Fibroblast of skin of back (primary cell): ENCODE measurements at regions not wholly inside any gene's neighbourhood (a gene's known extent, or its start where the extent isn't known, plus 50 kb on each side); places are given as distances from the start of the nearest gene placed in this dataset.
"Not testable (repeated sequence)": the region's sequence is repeated elsewhere in the genome, so short reads cannot be mapped to it uniquely, and the experiment has no call there.

Source experiments
- DNase-seq: peaks from one replicate; pipeline ENCODE4 v3.0.0-alpha.2; 2013

DNA sequence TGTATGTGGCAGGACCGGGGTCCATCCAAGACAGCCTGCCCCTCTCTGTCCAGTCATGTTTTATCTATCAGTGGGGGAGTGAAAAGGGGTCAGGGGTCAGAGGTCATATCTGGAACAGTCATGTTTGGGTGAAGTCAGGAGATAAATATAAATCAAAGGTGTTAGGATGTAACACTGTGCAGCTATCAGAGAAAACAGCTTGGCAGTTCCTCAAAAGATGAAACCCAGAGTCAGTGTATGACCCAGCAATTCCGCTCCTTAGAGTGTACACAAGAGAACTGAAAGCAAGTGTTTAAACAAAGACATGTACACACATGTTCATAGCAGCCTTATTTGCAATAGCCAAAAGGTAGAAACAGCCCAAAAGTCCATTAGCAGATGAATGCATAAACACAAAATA is 361.3 kb downstream of the FOXL1 start:
- DNase-seq, result no peak

DNA sequence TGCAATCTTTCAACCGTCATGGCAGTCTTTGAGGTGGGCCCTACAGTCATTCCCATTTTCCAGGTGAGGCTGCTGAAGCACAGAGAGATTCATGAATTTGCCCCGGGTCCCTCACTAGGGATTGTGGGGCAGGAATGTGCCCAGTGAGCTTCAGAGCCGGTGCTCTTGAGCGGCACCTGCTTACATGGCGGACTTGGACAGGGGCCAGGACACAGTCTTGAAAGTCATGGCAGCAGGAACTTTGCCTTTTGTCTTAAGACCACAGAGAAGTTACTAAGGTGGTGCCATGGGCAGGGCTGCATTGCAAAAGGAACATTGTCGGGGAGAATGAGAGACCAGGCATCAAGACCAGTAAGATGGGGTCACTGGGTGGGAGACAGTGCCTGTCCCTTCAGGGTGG is 363.4 kb downstream of the FOXL1 start:
- no peak for DNase-seq

DNA sequence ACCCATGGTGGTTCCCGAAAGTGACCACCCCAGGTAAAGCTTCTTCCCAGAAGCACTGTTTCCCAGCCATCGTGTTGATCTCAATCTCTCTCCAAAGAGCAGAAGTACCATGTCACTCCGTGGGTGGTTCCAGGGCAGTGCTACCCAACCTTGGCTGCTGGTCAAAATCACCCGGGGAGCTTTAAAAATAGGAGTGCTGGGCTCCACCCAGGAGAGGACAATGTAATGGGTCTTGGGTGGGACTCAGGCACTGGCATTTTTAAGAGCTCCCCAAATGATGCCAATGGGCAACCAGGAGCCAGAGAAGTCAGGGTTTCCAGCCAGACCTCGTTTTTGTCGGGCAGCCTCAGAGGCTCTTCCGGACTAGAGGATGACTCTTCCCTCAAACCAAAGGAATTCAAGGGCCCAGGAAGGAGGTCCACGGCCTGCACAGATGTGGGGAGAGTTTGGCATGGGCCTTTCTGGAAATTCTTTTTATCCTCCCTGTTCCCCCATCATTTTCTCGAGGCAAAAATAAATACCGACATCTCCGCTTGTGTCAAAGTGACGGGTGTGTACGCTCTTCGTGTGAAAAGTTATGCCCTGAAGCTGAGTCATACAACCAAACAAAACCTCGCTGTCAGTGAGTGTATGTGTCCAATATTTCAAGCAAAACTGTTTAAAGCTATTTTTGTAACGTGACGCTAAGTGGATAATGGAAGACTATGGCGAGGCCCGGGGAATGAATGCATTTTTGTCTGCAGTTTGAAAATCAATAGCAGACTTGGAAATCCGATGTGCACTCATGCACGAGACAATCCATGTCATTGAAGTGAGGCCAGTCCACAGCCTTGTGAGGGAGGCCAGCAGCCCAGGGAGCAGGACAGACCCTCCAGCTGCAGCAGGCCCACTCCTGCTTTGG is 364.1 kb downstream of the FOXL1 start:
- DNase-seq, result peak; percentile 96

DNA sequence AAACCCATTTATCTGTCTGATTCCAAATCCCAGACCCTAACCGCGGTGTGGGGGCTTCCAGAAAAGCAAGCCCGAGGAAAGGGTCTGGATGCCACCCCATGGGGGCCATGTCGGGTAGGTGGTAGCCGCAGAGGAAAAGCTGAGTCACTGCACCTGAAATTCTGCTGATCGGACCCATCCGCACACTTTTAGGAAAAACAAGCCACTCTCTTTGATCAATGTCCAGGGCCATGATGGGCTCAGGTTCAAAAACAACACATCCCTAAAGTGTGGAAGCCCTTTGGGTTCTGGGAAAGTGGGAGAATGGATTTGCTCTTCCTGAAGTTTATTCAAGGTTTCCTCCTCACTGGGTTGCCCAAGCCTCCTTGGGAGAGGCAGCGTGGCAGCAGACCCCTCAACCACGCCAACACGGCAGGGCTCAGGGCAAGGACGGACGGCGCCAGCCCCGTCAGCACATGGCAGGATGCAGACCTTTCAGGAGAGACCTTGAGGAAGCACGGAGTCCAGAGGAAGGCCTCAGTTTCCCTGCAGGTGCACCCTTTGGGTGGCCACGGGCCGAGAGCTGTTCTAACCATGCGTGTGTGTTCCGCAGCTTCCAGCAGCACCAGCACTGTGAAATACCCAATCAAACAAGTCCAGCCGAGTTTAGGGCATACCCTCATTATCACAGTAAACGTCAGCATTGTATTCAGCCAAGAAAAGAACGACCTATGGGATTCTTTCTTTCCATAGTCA is 367.0 kb downstream of the FOXL1 start:
- no peak for DNase-seq

DNA sequence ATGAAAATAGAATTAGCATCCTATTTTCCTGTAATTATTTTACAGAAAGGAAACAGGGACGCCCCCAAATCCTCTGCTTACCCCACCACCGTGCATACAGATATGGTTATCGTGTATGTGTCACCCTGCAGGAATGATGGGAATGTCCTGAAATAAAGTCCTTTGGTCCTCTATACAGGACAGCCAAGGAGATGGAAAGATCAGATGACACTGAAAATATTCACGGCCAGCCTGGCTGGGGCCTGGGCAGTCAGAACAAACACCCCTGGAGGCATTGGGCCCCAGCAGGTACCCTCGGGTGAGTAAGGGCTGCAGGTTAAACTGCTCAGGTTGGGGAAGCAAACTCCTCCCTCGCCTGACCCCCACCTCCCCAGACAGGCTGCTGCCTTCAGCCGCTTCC is 368.0 kb downstream of the FOXL1 start:
- peak; percentile 89 for DNase-seq

DNA sequence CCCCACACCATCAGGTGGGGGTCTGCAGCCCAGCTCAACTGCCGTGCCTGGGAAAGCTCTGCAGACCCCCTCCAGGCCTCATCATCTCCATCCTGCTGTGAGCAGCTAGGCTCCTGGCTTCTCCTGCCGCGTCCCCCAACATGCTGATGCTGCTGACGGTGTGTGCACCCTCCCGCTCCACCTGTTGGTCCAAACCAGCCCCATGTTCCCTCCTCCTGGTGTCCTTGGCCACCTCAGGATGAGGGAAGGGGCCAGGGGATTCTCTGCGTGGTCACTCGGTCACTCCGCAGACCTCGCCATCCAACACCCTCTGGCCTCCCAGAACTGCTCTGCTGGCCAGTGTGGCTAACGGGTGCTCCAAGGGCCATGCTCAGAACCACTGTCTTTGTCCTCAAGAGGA is 368.6 kb downstream of the FOXL1 start:
- no peak for DNase-seq

DNA sequence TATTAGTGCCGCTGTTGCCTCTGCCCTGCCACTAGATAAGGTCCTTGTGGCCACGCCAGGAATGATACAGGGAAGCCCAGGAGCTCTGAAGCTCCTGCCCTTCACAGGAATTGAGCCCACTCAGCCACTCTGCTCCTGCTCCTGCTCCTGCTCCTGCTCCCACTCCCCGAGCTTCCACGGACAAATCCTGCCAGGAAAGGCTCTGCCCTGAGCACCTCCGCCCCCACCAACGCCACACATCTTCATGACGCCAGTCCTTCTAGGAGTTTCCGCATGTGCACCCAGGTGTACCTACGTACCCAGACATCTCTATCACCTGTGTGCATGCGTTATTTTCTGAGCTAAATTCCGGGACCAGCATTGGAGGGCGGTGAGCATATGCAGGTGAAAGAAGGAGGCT is 369.1 kb downstream of the C16orf95 start:
- DNase-seq, result no peak

DNA sequence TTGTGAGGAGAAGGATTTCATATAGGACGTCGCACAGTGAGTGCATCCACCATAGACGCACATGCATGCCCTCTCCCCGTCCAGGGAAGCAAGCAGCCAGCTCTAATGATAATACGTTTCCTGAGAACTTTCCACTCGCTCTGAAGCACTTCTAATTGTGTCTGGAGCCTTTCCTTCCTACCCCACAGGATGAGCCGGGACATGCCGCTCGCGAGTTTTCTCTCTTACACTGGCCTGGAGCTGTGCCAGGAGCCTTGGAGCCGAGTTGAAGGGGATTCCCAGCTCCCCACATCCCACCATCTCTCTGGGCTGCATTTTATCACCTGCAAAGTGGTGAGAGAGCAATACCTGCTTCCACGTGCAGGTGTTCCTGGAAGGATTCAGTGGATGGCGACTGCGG is 368.1 kb downstream of the C16orf95 start:
- no peak for DNase-seq

DNA sequence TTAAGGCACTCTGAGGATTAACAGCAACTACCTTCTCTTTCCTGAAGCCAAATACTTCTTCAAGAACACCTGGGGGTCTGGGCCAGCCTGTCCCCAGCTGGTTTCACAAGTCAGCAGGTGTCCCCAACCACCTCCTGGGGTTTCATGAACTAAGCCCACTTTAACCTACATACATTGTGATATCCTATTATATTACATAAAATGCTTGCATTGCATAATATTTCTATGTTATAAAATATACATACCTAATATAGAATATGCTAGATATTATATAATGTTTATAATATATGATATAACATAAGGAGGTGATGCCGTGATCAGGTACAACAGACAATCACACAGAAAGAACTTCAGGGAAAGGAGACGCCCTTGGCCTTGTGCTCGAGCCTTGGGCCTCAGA is 367.6 kb downstream of the C16orf95 start:
- no peak for DNase-seq

DNA sequence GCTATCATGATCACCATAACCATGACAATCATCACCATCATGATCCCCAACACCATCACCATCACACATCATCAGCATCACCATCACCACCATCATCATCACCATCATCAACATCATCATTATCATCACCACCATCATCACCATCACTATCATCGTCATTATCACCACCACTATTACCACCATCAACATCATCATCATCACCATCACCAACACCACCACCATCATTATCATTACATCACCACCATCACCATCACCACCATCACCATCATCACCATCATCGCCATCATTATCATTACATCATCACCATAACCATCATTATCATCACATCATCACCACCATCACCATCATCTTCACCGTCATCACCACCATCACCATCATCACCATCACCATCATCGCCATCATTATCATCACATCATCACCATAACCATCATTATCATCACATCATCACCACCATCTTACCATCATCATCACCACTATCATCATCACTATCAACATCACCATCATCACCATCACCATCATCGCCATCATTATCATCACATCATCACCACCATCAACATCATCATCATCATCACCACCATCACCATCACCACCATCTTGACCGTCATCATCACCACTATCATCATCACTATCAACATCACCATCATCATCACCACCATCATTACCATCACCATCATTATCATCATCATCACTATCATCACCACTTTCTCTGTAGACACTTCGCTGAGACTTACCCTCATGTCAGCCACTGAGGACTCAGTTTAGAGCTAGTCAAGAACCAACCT is 366.0 kb downstream of the C16orf95 start:
- DNase-seq, result no peak

DNA sequence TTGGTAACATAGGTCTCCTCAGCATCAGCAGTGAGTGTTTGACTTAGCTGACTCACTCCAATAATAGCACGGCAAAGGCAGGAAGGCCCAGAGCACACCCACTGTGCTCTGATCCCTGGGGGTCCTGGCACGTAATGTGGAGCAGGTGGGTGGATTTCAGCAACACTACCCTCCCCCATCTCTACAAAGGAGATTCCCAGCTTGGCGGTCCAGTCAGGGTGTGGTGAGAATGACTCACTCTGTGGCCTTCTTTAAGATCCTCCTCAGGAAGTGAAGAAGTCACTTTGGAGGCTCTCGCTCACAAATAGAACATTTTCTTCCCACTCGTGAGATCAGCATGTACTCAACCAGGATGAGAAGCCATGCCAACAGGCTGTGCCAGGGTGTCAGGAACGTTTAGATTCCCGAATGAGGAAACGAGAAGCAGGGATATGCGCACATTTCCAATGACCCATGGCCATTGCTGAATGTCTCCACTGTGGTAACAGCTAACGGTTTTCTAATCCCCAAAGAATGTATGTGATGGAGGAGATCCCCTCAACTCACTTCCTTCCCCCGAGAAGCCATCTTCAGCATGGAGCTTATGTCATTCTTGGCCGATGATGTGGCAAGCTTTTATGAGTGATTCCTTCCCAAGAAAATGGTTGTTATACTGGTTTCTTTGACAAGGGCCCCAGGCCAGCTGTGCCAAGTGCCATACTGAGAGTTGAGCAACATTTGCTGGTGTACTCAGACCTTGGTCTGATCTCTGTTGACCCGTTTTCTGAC is 365.2 kb downstream of the C16orf95 start:
- DNase-seq, result peak; percentile 99

DNA sequence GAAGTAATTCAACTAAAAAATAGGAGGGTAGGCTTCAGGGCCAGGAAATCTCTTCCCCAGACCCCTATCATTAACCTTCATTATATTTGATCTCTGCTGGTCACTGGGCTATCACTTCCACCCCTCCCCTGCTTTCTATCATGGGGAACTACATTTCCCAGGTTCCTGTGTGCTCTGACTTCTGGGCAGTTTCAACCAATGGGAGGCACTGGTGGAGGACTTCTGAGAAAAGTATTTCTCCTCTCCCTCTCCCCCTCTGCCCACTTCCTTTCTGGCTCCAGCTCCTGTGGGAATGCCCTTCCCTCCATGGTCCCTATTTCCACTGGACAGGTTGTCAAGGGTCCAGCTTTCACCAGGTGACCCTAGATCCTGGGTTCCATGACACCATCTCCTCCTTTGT is 364.4 kb downstream of the C16orf95 start:
- peak; percentile 79 for DNase-seq

DNA sequence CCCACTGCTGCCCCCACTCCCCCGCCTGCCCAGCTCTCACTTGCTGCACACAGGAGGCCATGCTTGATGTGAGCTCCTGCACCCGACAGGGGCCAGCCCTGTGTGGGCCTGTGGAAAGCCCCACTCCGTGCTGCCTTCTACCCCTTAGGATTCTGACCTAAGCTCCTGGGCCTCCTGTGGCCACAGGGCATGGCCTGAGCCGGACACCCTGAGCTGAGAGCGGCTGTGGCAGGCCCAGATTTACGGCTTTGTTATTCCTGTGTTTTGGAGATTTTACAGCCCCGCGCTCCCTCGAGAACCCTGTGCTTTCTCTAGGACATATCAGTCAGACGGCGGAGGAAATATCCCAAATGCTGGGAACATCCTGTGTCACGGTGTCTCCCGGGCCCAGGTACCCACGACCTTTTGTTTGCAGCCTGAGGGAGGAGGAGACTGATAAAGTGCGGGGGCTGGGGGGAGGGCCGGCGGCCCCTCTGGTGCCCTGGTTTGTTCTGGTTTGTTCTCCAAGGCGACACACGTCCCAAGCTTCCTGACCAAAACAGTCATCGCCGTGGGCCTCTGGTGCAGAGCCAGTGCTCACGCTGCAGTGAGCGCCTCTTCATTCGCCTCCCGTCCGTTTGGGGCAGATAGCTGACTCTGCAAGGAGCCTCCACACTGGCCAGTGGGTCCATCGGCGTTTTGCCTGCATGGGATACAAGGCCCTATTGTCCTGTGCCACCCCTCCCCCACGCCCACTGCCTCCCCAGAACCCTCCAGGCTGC is 363.4 kb downstream of the C16orf95 start:
- DNase-seq, result no peak

DNA sequence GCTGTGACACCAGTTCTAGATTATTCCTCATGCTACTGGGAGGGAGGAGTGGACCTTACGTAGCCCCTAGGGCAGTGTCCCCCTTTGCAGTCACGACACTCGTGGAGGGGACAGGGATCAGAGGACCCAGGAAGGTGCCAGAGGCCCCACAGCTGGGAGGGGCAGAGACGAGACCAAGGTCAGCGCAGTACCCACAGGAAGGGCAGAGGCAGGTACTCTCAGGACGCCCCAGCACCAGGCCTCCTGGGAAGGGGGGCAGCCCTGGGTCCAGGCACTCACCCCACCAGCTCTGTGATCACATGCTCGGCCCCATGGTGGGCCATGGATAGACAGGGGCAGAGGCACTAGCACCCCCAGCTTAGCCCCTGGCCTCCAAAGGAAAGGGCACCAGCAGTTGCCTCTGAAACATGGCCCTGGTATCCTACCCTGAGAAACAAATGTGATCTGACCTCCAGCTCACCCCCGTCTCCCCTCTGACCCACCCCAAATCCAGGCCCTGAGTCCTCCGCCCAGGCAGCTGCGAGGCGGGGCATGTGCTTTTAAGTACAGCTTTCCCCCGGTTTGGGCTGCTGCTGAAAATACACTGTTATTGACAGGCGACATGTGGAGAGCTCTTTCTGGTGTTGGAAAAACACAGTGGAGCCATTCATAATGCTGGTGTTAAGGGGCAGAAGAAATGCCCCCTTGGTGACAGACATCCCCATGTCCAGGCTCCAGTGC is 361.9 kb downstream of the C16orf95 start:
- no peak for DNase-seq

DNA sequence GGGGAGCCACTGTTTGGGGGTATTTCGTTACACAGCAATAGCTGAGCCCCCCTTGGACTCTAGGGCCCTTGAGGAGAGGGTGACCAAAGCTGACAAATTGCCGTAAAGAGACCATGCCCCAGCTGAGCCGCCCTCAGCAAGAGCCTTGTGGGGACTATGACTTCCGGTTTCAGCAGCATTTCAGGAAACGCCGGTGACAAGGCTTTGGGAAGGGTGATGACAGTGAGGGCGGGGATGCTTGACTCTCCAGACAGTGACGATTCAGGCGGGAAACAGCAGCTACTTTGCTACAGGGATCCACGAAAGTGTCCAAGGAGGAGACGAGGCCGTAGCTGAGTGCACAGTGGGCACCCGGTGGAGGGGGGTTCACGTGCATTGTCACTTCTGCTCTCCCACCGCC is 360.8 kb downstream of the C16orf95 start:
- DNase-seq, result peak; percentile 55

DNA sequence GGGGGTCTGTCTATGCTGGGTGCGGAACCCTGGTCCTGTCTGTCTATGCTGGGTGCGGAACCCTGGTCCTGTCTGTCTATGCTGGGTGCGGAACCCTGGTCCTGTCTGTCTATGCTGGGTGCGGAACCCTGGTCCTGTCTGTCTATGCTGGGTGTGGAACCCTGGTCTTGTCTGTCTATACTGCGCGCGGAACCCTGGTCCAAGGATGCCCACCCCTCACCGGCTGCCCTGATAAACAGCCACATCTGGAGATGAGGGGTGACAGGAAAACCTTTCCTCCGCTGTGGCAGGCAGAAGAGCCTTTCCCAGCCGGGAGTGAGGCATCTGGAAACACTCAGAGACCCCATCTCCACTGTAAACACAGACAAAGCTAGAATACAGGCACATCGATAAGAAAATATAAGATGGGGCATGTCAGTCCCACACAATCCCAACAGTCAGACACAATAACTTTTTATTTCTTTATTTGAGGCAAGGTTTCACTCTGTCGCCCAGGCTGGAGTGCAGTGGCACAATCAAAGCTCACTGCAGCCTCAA is 359.5 kb downstream of the C16orf95 start:
- not testable (repeated sequence) for DNase-seq

DNA sequence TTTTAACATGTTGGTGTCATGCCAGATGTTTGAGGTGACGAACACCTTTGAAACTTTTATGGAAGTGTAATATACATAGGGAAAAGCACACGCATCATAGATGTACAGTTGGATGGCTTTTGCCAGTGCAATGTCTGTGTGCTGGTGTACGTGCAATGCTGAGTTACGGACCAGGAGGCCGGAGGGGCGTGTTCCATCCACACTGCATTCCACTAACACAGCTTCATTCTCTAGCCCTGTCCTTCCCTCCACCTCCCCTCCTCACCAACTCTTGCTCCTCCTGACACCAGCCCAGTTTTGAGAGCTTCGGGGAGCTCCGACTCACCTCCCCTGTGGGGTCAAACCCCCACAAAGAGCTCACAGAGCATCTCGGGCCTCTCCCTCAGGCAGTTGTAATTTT is 358.8 kb downstream of the C16orf95 start:
- DNase-seq, result no peak

DNA sequence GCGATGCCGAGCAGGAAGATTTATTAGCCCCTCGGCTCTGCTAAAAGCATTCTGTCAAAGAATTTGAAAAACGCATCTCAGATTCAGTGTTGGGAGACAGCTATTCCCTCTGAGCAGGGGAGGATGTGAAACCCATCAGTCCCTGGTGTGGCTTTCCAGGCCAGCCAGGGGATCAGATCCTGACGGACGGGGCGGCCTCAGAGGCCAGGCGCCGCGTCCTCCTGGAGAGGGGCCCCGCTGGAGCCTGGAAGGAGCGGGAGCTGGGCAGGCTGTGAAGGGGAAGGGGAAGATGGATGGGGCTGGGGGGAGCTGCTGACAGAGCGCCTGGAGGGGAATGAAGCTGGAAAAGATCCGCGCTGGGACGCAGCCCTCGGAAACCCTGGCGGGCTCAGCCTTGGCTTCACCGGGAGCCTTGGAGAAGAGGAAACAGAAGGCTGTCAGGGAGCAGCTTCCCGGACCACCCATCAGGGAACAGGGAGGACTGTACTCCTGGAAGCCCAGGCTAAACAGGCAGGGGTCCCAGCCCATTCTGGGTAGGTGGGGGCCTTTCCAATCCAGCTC is 358.0 kb downstream of the C16orf95 start:
- peak; percentile 47 for DNase-seq

DNA sequence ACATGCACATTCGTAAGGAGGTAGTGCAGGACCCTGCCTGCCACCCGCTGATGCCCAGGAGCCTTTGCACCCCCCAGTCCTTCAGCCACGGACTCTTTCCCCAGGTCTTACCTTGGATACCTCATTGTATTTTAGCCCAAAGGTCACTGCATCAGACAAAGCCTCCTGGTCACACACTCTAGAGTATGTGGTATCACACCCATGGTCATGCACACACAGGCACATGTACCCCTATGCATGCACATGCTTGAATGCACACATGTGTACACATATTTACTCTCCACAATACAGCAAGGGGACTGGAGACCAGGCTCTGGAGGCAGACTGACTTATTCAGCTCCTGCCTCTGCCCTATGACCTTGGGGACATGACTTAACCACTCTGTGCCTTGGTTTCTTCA is 357.5 kb downstream of the C16orf95 start:
- no peak for DNase-seq

DNA sequence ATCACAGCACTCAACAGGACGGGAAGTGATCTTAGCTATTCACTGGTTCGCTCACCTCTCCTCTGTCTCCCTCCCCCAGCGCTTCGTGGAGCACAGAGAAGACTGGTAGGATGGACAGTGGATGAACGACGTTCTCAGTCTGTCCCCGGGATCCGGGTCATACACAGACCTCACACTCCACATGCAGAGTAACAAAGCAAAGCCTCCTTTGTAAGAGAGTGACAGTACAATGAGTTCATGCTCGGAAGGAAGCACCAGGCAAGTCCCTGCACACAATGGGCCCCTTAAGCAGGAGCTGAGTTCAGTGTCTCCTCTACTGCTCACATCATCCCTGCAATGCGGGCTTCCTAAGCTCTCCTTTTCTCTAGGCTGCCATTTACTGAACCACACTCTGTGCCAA is 356.9 kb downstream of the C16orf95 start:
- DNase-seq, result no peak
